Peyer's patch (tissue), 4 donors: ENCODE measurements at regions not wholly inside any gene's neighbourhood (a gene's known extent, or its start where the extent isn't known, plus 50 kb on each side); places are given as distances from the start of the nearest gene placed in this dataset.

ENCODE experiments used
- POLR2A ChIP-seq, 2 donors: fragments of 450-650 bp; IDR thresholded peaks; one replicate each; pipeline ENCODE4 v1.5.1; 2017; ENCODE audit warnings: antibody characterized with exemption in 2 of 2, mild to moderate bottlenecking in 2 of 2, moderate library complexity in 2 of 2
- TF ChIP-seq, protein P1 (sequence below), 6 experiments: fragments of 450-650 bp in 4 of 6; fragments of 200-600 bp in 2 of 6; sonication (generic) in 1 of 6; IDR thresholded peaks; one replicate each; pipeline ENCODE4 v1.5.1; 2017 to 2019; ENCODE audit warnings: antibody characterized with exemption in 6 of 6, mild to moderate bottlenecking in 3 of 6, moderate library complexity in 1 of 6

DNA sequence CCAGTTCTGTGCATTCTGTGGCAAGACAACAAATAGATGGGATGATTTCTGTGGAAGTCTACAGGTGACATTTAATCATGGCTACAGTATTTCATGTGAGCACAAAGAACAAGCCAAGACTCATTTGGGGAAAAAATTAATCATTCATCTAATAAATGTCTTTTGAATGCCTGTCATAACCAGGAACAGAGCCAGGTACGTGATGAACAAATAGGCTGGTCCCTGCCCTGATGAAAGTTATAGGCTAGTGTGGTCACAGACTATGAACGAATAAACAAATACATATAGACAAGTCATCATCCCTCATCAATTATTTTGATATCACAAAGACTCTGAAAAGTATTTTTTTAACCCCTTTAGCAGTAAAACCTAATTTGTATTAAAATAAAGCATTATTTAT is 226.4 kb upstream of the RRP15 start:
- TF ChIP-seq, protein P1, sequence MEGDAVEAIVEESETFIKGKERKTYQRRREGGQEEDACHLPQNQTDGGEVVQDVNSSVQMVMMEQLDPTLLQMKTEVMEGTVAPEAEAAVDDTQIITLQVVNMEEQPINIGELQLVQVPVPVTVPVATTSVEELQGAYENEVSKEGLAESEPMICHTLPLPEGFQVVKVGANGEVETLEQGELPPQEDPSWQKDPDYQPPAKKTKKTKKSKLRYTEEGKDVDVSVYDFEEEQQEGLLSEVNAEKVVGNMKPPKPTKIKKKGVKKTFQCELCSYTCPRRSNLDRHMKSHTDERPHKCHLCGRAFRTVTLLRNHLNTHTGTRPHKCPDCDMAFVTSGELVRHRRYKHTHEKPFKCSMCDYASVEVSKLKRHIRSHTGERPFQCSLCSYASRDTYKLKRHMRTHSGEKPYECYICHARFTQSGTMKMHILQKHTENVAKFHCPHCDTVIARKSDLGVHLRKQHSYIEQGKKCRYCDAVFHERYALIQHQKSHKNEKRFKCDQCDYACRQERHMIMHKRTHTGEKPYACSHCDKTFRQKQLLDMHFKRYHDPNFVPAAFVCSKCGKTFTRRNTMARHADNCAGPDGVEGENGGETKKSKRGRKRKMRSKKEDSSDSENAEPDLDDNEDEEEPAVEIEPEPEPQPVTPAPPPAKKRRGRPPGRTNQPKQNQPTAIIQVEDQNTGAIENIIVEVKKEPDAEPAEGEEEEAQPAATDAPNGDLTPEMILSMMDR (IDR thresholded peaks at IDR 0.05): no peak
- TF ChIP-seq POLR2A (IDR thresholded peaks at IDR 0.05): no peak
